Renal cortical epithelial cell (primary cell): ENCODE measurements at regions not wholly inside any gene's neighbourhood (a gene's known extent, or its start where the extent isn't known, plus 50 kb on each side); places are given as distances from the start of the nearest gene placed in this dataset.

Experiments
- DNase-seq: peaks from one replicate; pipeline ENCODE4 v3.0.0-alpha.2; 2011; ENCODE audit warnings: low read depth

DNA sequence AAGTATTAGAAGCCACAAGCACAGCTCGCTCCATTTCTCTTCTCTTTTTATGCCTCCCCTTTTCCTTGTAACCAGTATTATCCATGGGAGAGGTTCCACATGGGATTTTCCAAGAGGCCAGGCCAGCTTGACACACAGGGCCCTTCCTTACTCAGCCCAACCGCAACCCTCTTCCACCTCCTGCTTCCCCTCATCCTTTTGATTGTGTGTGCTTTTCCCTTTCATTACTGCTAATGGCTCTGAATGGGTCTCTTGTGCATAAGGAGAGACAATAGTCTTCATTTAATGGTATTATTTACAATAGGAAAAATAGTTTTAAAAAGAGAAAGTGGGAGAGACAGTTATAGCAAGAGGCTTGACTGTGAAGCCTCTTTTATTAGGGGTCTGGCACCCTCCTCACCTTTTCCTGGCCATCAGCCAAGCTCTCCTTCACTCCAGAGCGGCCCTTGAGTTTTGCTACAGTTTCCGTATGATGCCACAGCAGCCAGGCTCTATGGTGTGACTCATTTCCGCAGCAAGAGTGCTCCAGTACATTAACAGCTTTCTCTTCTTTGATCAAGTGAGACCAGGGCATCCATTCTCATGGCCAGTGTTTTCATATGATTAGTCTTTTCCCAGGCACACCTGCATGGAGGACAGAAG is 579.5 kb downstream of the TFAP2B start:
- DNase-seq, result peak; percentile 8

DNA sequence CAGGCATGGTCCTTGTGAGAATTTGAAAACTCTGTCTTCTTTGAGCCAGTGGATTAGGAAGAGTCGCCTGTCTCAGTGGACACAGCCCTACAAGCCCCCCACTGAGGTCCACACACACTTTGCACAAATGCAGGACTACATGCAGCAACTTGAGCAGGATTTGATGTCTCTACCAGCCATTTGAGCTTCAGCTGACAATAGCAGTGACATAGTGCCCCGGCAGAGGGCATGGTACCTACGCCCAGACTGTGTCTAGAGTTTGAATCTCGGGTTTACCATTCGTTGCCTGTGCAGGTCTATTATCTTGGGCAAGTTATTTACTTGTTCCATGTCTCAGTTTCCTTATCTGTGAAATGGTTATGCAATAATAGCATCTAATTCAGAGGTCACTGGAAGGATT is 580.1 kb downstream of the TFAP2B start:
- no peak for DNase-seq

DNA sequence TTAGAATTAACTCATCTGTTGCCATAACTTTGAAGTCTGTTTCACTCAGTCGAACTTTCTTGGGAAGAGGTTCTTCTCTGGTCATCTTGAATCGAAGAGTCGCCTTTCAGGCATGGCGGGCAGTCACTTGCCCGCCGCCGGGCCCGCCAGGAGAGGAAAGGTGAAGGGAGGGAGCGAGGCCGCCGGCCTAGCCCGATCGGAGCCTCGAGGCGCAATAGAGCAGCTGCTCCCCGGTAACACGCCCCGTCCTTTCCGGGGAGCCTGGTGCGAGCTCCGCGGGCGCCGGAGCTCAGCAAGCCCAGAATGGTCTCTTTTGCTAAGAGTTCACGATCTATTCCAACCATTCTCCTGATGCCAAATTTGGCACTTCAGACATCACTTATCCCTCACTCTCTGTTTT is 591.8 kb downstream of the TFAP2B start:
- DNase-seq, result no peak

DNA sequence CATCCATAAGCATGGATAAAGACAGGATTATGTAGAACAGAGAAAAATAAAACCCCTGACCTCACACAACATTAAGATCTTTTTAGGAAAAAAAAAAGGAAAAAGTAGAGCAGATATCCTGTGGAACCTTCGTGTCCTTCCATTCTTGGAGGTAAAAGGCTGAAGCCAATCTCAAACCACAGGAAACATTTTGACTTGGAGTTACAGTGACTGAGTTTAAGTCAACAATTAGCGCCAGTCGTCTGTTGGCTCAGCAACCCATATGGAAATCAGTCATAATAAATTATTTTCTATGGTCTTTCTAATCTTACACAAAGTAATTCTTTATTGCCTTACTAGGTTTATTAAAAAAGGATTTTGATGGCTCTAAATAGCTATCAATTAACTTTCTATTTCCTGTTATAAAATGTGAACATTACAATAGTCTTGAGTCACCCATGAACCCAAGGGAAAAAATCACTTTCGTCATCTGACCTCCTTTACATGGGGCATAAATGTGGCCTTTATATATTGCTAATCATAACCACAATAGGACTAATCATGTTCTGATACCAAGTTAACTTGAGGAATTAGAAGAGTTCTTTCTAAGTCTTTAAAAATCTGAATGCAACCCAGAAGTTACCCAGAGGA is 592.9 kb downstream of the TFAP2B start:
- DNase-seq, result peak; percentile 23

DNA sequence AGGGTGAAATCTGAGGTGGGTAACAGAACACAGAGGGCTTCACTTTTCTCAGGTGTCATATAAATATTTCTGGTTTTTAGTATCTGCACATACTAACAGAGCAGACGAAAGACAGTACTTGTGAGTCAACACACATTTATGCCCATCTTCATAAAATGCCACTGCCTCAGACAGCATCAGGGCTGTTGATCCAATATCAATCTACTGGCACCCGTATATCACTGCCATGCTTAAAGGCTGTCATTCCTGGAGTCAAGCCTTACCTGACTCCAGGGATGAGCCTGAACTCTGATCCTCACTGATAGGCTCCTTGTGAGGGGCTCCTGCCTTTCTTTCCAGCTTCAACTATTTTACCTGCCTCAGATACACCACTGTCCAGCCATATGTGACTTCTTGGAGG is 595.7 kb downstream of the TFAP2B start:
- DNase-seq, result no peak

DNA sequence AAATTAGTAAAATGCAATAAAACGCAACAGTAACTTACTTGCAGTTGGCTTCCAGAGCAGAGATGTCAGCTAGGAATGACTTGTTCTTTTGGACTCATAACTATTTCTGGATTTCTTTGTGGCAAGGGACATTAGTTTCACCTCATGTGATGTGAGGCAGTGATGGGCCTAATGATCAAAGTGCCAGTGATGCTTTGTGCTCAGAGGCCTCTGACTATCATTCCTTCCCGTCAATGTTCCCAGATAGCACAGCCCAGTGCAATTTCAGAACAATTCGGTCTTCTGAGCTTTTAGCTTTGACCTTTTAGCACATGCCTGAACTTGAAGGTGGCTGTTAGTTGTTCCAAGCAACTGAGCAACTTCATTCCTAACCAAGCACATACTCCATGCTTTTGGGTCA is 596.8 kb downstream of the TFAP2B start:
- DNase-seq, result no peak

DNA sequence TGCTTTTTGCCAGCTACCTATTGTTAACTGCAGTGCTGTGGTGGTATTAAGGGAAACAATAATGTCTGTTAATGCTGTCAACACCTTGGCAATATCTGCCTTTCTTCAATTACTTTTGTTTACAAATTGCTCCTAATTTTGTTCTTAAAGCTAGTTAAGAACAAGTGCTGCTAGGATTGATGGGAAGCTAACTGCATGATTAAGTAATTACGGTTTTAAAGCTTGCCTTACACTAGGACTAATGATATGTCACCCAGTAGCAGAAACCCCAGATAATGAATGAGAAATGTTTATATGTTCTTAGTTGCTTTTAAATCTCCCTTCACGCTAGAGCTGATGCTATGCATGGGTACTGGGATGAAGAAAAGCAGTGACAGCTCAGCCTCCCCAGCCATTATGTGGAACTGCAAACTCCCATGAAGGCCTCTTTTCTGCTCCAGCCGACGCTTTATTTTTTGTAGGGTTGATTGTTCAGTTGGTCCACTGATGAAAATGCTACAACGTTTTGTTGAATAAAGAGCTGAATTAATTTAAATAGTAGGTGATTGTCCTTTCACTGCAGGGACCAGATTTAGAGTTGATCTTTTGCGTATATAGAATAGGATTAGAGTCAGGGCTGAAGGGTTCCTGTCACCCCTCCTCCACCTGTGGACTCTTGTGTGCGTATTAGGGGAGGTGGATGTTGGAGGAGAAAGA is 610.5 kb downstream of the TFAP2B start:
- no peak for DNase-seq

DNA sequence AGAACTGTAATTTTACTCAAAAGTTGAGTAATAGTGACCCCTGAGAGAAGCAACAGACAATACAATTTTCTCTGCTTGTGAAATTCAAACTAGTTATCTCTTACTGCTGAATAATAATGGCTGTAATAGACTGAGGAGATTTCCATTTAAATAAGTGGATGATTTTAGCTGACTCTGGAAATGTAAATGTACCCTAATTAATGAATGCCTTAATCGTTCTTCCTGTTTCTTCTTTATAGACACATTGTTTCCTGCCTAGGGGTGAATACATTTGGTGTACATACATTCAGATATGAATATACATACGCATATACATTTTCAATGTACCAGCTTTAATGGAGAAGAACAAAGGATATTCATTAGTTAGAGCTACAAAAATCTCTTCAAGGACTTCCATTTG is 611.9 kb downstream of the TFAP2B start:
- DNase-seq, result no peak

DNA sequence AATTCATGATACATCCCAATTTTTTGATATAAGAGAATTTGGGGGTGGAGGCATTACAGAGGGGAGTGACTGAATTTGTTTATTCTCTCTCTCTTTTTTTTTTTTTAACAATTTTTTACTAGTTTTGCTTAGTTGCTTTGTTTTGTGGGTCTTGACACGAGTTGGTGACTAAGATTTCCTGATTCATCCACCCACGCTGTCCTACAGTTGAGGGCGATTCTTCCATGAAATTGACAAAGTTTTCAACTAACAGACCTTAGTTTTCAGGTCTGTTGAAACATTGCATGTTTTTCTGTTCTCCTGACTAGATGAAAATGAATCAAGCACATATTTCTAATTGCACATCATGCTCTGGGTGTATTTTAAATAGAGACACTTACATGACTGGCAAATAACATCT is 613.8 kb downstream of the TFAP2B start:
- peak; percentile 53 for DNase-seq

DNA sequence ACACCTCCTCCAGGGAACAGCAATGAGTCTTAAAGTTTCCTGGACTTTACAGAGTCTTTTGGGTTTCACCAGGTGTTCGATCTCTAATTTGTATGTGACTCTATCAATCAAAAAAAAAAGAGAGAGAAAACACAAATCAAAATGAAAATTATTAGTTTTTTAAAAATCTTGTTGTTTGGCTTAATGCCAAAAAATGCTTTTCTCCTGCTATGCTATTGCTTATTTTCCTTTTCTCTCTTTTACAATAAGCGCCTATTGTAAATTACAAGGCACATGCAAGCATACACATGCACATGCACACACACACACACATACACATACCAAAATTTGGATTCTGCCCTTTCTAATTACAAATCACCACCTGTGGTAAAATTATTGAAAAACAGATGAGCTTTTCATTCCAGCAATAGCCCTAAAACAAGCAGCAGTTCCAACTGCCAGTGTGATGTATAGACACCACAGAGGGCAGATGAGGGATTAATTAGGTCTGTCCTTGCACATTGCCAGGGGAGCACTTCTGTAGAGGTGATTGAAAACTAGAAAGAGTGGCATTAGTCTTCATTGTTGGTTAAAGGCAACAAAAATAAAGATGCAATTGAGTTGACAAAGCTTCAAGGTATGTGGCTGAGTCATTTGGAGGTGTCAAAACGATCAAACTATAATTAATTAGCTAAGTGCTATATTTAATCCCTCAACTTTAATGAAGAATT is 631.7 kb downstream of the TFAP2B start:
- peak; percentile 23 for DNase-seq

DNA sequence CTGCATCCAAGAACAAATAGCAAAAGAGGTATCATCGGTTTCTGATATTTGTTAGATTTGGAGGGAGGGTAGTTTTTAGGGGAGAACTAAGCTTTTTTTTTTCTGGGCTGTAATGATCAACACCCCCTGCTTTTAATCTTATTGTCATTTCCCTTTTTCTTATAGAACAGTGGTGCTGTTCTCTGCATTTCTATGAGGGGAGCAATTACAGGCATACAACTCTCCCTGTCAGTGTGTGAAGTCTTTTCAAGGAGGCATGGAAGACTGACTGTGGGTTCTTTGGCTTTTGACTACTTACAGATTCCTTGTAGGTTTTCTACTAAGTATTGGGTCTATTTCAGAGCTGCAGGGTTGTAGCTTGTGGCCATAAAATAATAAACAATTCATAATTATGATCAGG is 632.3 kb downstream of the TFAP2B start:
- DNase-seq, result no peak

DNA sequence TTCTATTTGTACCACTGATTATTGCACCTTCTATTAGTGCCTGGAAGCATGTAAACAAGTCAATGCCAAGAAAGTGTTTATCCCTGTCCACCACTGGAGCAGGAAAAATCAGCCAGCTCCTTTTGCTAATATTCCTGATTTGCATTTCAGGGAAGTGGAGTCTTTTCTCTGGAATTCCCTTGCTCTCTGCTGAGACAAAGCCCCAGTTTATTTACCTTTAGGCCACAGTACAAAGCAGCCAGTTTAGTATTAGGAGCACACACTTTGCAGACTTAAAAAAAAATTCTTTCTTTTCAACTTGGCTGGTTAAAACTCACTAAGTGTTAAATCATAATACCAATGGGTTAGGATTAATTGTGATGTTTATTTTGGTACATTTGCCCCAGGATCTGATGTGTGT is 631.1 kb downstream of the PKHD1 start:
- DNase-seq, result peak; percentile 66

DNA sequence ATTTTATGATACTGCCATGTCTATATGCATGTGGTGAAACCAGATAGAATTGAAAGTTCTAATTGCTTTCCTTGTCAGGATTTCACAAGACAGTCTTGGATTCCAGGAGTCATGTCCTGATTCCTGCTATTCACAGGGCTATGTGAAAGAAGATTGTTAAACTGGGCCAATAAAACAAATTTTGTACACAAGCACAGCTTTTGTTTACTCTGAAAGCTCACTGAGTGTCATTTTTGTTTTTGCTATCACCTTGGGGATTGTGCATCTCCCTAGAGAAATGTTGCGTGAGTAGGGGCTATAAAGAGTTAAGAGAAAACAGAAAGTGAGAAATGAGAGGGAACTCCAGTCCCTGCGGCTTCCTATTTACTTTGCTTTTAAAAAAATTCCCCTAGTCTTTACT is 627.5 kb downstream of the PKHD1 start:
- DNase-seq, result no peak

DNA sequence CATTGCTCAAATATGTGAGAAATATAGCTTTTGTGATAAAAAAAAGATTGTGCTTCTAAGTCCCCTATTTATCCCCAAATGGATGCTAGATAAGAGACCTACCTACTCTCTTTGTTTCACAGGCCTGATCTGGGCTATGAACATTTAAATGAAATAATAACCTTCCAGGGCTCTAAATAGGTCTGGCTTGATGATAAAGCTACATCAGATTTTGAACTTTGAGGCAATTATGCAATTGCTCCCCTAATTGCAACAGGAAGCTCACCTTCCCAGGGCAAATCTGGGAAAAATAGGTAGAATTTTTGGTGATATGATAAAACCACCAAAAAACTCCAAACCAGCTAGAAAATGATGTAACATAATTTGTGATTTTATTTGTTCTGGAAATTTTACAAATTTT is 624.5 kb downstream of the PKHD1 start:
- no peak for DNase-seq

DNA sequence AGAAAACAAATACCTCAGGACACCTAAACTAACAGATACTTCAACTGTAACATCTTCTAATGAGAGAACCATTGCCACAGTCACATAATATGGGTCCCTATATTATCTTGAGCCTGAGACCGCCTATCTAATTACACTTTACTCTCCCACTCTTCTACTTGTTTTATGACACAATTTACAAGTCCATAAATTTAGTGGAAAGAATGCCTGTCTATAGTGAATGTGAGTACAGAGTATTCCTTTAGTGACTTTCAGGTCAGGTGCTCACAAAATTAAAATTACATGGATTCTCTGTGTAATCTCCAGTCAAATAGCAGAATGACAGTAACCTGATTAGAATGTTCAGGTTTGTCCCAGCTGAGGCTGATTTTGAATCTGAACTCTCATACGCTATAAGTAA is 624.1 kb downstream of the PKHD1 start:
- no peak for DNase-seq

DNA sequence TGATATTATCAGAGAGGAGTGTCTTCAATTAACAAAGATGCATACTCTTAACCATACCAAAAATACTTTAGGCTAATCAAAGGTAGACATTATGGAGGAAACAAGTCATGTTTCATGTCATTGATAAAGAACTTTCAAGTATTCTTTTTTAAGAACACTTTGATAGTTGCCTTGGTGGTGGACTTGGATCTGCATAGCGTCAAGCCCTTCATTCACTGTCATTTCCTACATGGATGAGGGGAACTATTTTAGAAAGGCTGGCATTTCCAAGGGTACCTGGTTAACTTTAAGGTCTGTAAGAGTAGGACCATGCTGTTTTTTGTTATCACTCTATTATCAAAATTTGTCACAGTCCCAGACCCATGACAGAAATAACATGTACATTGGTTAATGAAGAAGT is 622.5 kb downstream of the PKHD1 start:
- DNase-seq, result no peak

DNA sequence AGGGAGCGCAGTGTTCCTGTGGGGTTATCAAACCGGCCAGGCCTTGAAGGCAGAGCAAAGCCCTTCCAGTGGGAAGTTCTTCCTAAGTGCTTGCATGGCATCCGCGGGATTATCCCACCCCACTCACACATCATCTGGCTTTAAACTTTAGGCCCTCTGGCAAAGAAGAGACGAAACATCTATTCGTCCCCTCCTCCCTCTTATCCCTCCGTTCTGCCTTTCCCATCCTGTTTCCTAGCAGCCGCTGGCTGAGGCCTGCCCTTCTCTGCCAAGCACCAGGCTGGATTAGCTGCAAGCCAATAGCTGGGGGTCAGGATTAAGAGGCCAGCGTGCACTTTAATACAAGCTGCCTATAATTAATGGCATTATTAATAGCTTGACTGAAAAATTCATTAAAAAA is 621.0 kb downstream of the PKHD1 start:
- DNase-seq, result no peak

DNA sequence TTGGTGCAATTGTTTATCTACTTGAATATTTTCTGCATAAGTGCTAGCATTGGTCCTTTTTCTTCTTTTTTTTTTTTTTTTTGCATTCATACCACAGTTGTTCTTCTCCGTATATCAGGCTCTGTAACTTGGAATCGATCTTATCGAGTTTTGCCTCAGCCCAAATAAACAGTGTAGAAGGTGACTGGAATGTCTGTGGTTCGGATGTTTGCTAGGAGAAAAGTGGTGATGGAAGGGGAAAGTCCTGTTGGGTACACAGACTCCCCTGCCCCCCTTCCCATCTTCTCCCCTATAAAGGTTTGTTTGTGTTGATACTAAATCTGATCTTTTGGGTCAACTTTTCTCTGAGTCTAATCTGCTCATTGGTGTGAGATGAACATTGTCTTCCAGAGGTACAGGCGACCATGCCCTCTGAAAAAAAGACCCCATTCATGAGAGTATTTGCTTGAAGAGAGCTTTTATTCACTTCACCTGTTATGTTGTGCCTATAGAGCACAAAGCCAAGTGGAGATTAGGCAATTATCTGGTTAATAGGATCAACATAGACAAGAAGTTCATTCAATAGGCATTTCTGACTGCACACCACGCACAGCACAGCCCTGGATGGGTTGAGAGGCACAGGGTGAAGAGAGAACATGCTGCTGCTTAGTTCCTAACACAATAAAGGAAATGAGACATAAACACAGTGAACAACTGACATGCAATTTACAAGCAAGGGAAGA is 620.0 kb downstream of the PKHD1 start:
- DNase-seq, result no peak

DNA sequence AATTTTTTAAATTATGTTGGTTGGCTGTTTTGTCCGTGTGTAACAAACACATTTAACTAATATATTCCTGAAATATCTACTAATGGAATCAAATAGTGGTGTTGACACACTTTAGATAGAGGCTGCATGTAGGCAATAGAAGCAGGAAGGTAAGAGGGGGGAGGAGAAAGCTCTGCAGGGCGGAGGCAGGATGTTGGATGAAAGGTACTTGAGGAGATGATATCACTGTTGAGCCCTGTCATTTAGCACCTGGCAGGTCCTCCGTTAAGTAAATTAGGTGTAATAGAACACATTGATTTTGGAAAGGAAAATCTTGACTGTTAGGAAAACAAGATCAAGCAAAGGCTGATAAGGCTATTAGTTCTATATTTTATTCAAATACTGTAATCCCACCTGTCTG is 618.7 kb downstream of the PKHD1 start:
- DNase-seq, result no peak

DNA sequence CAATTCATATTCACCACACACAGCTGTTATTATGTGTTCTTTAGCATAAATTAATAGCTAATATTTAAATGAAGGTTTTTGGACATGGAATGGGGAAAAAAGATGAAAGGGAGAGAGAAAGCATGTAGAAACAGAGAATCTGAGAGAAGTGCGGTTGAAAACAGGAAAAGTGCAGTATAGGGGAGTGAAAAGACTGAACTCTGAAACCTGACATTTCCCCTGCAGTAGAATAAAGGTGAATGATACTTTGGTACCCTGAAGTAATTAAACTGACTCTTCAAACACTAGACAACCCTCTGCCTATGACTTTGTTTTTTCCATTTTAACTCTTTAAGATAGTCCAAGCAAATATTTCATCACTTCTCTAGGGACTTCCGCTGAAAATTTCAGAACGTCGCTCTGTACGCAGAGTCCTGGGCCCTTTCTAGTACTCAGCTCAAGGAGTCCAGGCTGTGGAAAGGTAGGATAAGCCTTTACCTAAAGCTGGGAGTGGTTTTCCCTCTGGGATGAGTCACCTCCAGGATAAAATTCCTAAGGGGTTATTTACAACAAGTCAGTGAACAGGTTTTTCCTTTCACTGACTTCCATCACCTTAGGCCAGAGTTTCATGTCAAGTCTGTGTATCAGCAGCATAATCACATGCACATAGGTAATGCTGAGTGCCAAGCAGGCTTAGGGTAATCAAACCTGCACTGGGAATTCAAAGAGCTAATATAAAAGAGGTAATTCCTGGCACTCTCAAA is 614.5 kb downstream of the PKHD1 start:
- DNase-seq, result peak; percentile 86
